ENCODE measurements at regions not wholly inside any gene's neighbourhood (a gene's known extent, or its start where the extent isn't known, plus 50 kb on each side); places are given as distances from the start of the nearest gene placed in this dataset.

GRCh38 chr10:43940898-43941837 is 292.5 kb upstream of the ZNF32 start:
- intact Hi-C loops (cut with micrococcal nuclease; ENCODE audit: unreplicated experiment), result no loop called here
- no peaks in the 10 kb centered on the region for H3K36me3 Mint-ChIP-seq (ENCODE audit: insufficient read depth, unreplicated experiment)
- no peak overlapping the region for H3K27ac Mint-ChIP-seq (ENCODE audit: unreplicated experiment)
- H3K27me3 Mint-ChIP-seq (ENCODE audit: insufficient read depth, unreplicated experiment), result peaks cover 13% of the 10 kb centered on the region
- Histone ChIP-seq H3K36me3 (ENCODE audit: control insufficient read depth, insufficient read depth, low read length) (no peaks in the 10 kb centered on the region), H3K4me3 (ENCODE audit: low read depth, low read length) (no peak overlapping the region), H3K27me3 (replicated peaks; ENCODE audit: control insufficient read depth, insufficient read depth, low read length) (no peaks in the 10 kb centered on the region), H3K4me1 (no peaks in the 10 kb centered on the region), H3K9me3 (no peaks in the 10 kb centered on the region)
- H3K4me3 Mint-ChIP-seq (ENCODE audit: unreplicated experiment), result no peak overlapping the region
- no peaks in the 10 kb centered on the region for H3K9me3 Mint-ChIP-seq (ENCODE audit: unreplicated experiment)
- DNase-seq, result peak in 1 of 2 experiments; percentile 19
- ChIA-PET POLR2A (no interaction called here), CTCF (no interaction called here)
- H3K4me1 Mint-ChIP-seq (ENCODE audit: low read depth, unreplicated experiment), result no peaks in the 10 kb centered on the region
- TF ChIP-seq CTCF (IDR thresholded peaks at IDR 0.05; ENCODE audit: insufficient read depth in 1 of 2, low read depth in 1 of 2, low read length in 1 of 2, severe bottlenecking in 1 of 2, unreplicated experiment in 1 of 2), result no peak
- no TSS peak for BruUV-seq (replicated peaks)

- Mint-ChIP-seq H3K9me3 (ENCODE audit: unreplicated experiment) (no peaks in the 10 kb centered on the region), H3K27me3 (ENCODE audit: insufficient read depth, unreplicated experiment) (peaks cover 13% of the 10 kb centered on the region), H3K36me3 (ENCODE audit: insufficient read depth, unreplicated experiment) (no peaks in the 10 kb centered on the region), H3K4me1 (ENCODE audit: low read depth, unreplicated experiment) (no peaks in the 10 kb centered on the region), H3K27ac (ENCODE audit: unreplicated experiment) (no peak overlapping the region), H3K4me3 (ENCODE audit: unreplicated experiment) (no peak overlapping the region)
- ChIA-PET CTCF (no interaction called here), POLR2A (no interaction called here)
- Histone ChIP-seq H3K36me3 (ENCODE audit: control insufficient read depth, insufficient read depth, low read length) (no peaks in the 10 kb centered on the region), H3K4me1 (no peaks in the 10 kb centered on the region), H3K27me3 (replicated peaks; ENCODE audit: control insufficient read depth, insufficient read depth, low read length) (no peaks in the 10 kb centered on the region), H3K4me3 (ENCODE audit: low read depth, low read length) (no peak overlapping the region), H3K9me3 (no peaks in the 10 kb centered on the region)
- peak in 1 of 2 experiments; percentile 7 for DNase-seq
- intact Hi-C loops (cut with micrococcal nuclease; ENCODE audit: unreplicated experiment), result no loop called here
- no peak for TF ChIP-seq CTCF (IDR thresholded peaks at IDR 0.05; ENCODE audit: insufficient read depth in 1 of 2, low read depth in 1 of 2, low read length in 1 of 2, severe bottlenecking in 1 of 2, unreplicated experiment in 1 of 2)
- BruUV-seq (replicated peaks), result no TSS peak
Observed at GRCh38 chr10:43939939-43940820, 291.5 kb upstream of the ZNF32 start.

- H3K27ac Mint-ChIP-seq (ENCODE audit: unreplicated experiment), result no peak overlapping the region
- H3K4me1 ChIP-seq, result no peaks in the 10 kb centered on the region
Observed at GRCh38 chr10:43939389-43939938, 290.8 kb upstream of the ZNF32 start.

More at GRCh38 chr10:43939389-43939938, 290.8 kb upstream of the ZNF32 start:
- peaks cover 13% of the 10 kb centered on the region for H3K27me3 Mint-ChIP-seq (ENCODE audit: insufficient read depth, unreplicated experiment)
- H3K4me3 ChIP-seq (ENCODE audit: low read depth, low read length), result no peak overlapping the region
- no peaks in the 10 kb centered on the region for H3K36me3 ChIP-seq (ENCODE audit: control insufficient read depth, insufficient read depth, low read length)
- intact Hi-C loops (cut with micrococcal nuclease; ENCODE audit: unreplicated experiment), result no loop called here
- no peaks in the 10 kb centered on the region for H3K4me1 Mint-ChIP-seq (ENCODE audit: low read depth, unreplicated experiment)
- H3K36me3 Mint-ChIP-seq (ENCODE audit: insufficient read depth, unreplicated experiment), result no peaks in the 10 kb centered on the region
- no TSS peak for BruUV-seq (replicated peaks)
- H3K9me3 Mint-ChIP-seq (ENCODE audit: unreplicated experiment), result no peaks in the 10 kb centered on the region
- CTCF ChIA-PET, result interaction anchor here (0.8 kb wide), 1 partner anchor 250 kb away, joined by 3 read pairs; no protein-coding TSS in a partner anchor
- DNase-seq, result peak in 1 of 2 experiments; percentile 6
- H3K9me3 ChIP-seq, result no peaks in the 10 kb centered on the region
- POLR2A ChIA-PET, result no interaction called here
- TF ChIP-seq CTCF (IDR thresholded peaks at IDR 0.05; ENCODE audit: insufficient read depth in 1 of 2, low read depth in 1 of 2, low read length in 1 of 2, severe bottlenecking in 1 of 2, unreplicated experiment in 1 of 2), result no peak
- H3K27me3 ChIP-seq (replicated peaks; ENCODE audit: control insufficient read depth, insufficient read depth, low read length), result no peaks in the 10 kb centered on the region
- H3K4me3 Mint-ChIP-seq (ENCODE audit: unreplicated experiment), result no peak overlapping the region
